Activated T-helper 2 cell treated with anti-CD3 and anti-CD28 coated beads, Interferon-gamma antibody, Interleukin-2, Interleukin-4, amounts not matched to agents 10 μg/mL and 5 μg/mL and 100 μg/mL, durations not matched to agents 14 hours and 24 hours and 36 hours (primary cell): ENCODE measurements at regions not wholly inside any gene's neighbourhood (a gene's known extent, or its start where the extent isn't known, plus 50 kb on each side); places are given as distances from the start of the nearest gene placed in this dataset.

Experiments used
- DNase-seq: peaks from one replicate; pipeline ENCODE4 v3.0.0; 2021; ENCODE audit warnings: low spot score
- H3K27ac Mint-ChIP-seq: one replicate; pipeline ENCODE4 v1.8.0; 2021; ENCODE audit warnings: mixed read lengths
- H3K27me3 Mint-ChIP-seq: one replicate; pipeline ENCODE4 v1.8.0; 2021; ENCODE audit warnings: low read depth, mixed read lengths
- H3K36me3 Mint-ChIP-seq: one replicate; pipeline ENCODE4 v1.8.0; 2021; ENCODE audit warnings: low read depth, mixed read lengths
- H3K4me1 Mint-ChIP-seq: one replicate; pipeline ENCODE4 v1.8.0; 2021; ENCODE audit warnings: low read depth, mixed read lengths
- H3K4me3 Mint-ChIP-seq: one replicate; pipeline ENCODE4 v1.8.0; 2021; ENCODE audit warnings: low read depth, mild to moderate bottlenecking, moderate library complexity, mixed read lengths
- H3K9me3 Mint-ChIP-seq: one replicate; pipeline ENCODE4 v1.8.0; 2021; ENCODE audit warnings: mixed read lengths
- intact Hi-C: fragments of 100-400 bp; cut with micrococcal nuclease; formaldehyde crosslinking; loops from one replicate; pipeline ENCODE4 v1.15.1; 2023

- H3K4me1 Mint-ChIP-seq: peaks cover 22% of the 10 kb centered on the region
- peaks cover 4% of the 10 kb centered on the region for H3K36me3 Mint-ChIP-seq
These were observed 156.0 kb upstream of the PLEKHG7 start for GRCh38 chr12:92546635-92547348.

GRCh38 chr12:92546259-92546634 lies 156.5 kb upstream of the PLEKHG7 start:
- no peak overlapping the region for H3K4me3 Mint-ChIP-seq
- peaks cover 3% of the 10 kb centered on the region for H3K9me3 Mint-ChIP-seq
- intact Hi-C loops: no loop called here
- H3K27ac Mint-ChIP-seq: no peak overlapping the region
- H3K36me3 Mint-ChIP-seq: peaks cover 7% of the 10 kb centered on the region
- DNase-seq: no peak
- no peaks in the 10 kb centered on the region for H3K27me3 Mint-ChIP-seq
- H3K4me1 Mint-ChIP-seq: peaks cover 26% of the 10 kb centered on the region

More at GRCh38 chr12:92546635-92547348, 156.0 kb upstream of the PLEKHG7 start:
- Mint-ChIP-seq H3K4me3 (no peak overlapping the region), H3K27me3 (no peaks in the 10 kb centered on the region), H3K27ac (no peak overlapping the region), H3K9me3 (peaks cover 3% of the 10 kb centered on the region)
- DNase-seq: no peak
- intact Hi-C loops: no loop called here

- H3K4me1 Mint-ChIP-seq: peaks cover 42% of the 10 kb centered on the region
- H3K36me3 Mint-ChIP-seq: peaks cover 12% of the 10 kb centered on the region
- H3K27ac Mint-ChIP-seq: no peak overlapping the region
- H3K9me3 Mint-ChIP-seq: peaks cover 5% of the 10 kb centered on the region
- no peak for DNase-seq
- intact Hi-C loops: no loop called here
- H3K27me3 Mint-ChIP-seq: no peaks in the 10 kb centered on the region
- no peak overlapping the region for H3K4me3 Mint-ChIP-seq
These were observed 158.5 kb upstream of the PLEKHG7 start for GRCh38 chr12:92544322-92544721.

- Mint-ChIP-seq H3K9me3 (peaks cover 5% of the 10 kb centered on the region), H3K27ac (no peak overlapping the region), H3K36me3 (peaks cover 12% of the 10 kb centered on the region), H3K27me3 (no peaks in the 10 kb centered on the region), H3K4me3 (no peak overlapping the region), H3K4me1 (peaks cover 47% of the 10 kb centered on the region)
- no peak for DNase-seq
- intact Hi-C loops: no loop called here
These were observed 158.9 kb upstream of the PLEKHG7 start for GRCh38 chr12:92543840-92544239.

GRCh38 chr12:92543359-92543758 lies 159.4 kb upstream of the PLEKHG7 start:
- DNase-seq: no peak
- no peak overlapping the region for H3K4me3 Mint-ChIP-seq

GRCh38 chr12:92541731-92542130 lies 161.1 kb upstream of the PLEKHG7 start:
- Mint-ChIP-seq H3K27ac (no peak overlapping the region), H3K27me3 (no peaks in the 10 kb centered on the region), H3K4me1 (peaks cover 57% of the 10 kb centered on the region), H3K9me3 (peaks cover 4% of the 10 kb centered on the region), H3K4me3 (no peak overlapping the region), H3K36me3 (peaks cover 12% of the 10 kb centered on the region)
- DNase-seq: no peak
- intact Hi-C loops: loop anchor here (2.0 kb wide), 1 partner anchor 53 kb away; no protein-coding TSS in a partner anchor

More at GRCh38 chr12:92543359-92543758, 159.4 kb upstream of the PLEKHG7 start:
- peaks cover 51% of the 10 kb centered on the region for H3K4me1 Mint-ChIP-seq
- intact Hi-C loops: no loop called here
- peaks cover 12% of the 10 kb centered on the region for H3K36me3 Mint-ChIP-seq
- no peaks in the 10 kb centered on the region for H3K27me3 Mint-ChIP-seq
- no peak overlapping the region for H3K27ac Mint-ChIP-seq
- H3K9me3 Mint-ChIP-seq: peaks cover 4% of the 10 kb centered on the region

- no peak overlapping the region for H3K4me3 Mint-ChIP-seq
- H3K9me3 Mint-ChIP-seq: peaks cover 4% of the 10 kb centered on the region
- no peaks in the 10 kb centered on the region for H3K27me3 Mint-ChIP-seq
- H3K36me3 Mint-ChIP-seq: peaks cover 15% of the 10 kb centered on the region
- H3K27ac Mint-ChIP-seq: peak overlapping the region; percentile 93
- no peak for DNase-seq
- intact Hi-C loops: loop anchor here (1.0 to 2.0 kb wide), 2 partner anchors 54 to 356 kb away; no protein-coding TSS in a partner anchor
- H3K4me1 Mint-ChIP-seq: peaks cover 59% of the 10 kb centered on the region
These were observed 161.9 kb upstream of the PLEKHG7 start for GRCh38 chr12:92540782-92541423.

GRCh38 chr12:92539976-92540781 lies 162.6 kb upstream of the PLEKHG7 start:
- Mint-ChIP-seq H3K27me3 (no peaks in the 10 kb centered on the region), H3K4me3 (peak overlapping the region; percentile 31), H3K27ac (peak overlapping the region; percentile 93), H3K4me1 (peaks cover 63% of the 10 kb centered on the region), H3K9me3 (peaks cover 4% of the 10 kb centered on the region), H3K36me3 (peaks cover 16% of the 10 kb centered on the region)
- DNase-seq: no peak
- intact Hi-C loops: loop anchor here (1.0 to 2.0 kb wide), 5 partner anchors 12 to 355 kb away; no protein-coding TSS in a partner anchor

- intact Hi-C loops: loop anchor here (1.0 to 2.0 kb wide), 3 partner anchors 13 to 68 kb away; no protein-coding TSS in a partner anchor
- H3K27me3 Mint-ChIP-seq: no peaks in the 10 kb centered on the region
- no peak overlapping the region for H3K4me3 Mint-ChIP-seq
- H3K36me3 Mint-ChIP-seq: peaks cover 16% of the 10 kb centered on the region
- peaks cover 60% of the 10 kb centered on the region for H3K4me1 Mint-ChIP-seq
- H3K27ac Mint-ChIP-seq: peak overlapping the region; percentile 93
- DNase-seq: no peak
- H3K9me3 Mint-ChIP-seq: peaks cover 4% of the 10 kb centered on the region
These were observed 163.6 kb upstream of the PLEKHG7 start for GRCh38 chr12:92539110-92539749.

GRCh38 chr12:92537290-92537960 lies 165.4 kb upstream of the PLEKHG7 start:
- intact Hi-C loops: no loop called here
- Mint-ChIP-seq H3K4me3 (no peak overlapping the region), H3K9me3 (peaks cover 4% of the 10 kb centered on the region), H3K27ac (peak overlapping the region; percentile 56), H3K27me3 (no peaks in the 10 kb centered on the region), H3K36me3 (peaks cover 16% of the 10 kb centered on the region), H3K4me1 (peaks cover 52% of the 10 kb centered on the region)
- DNase-seq: no peak

GRCh38 chr12:92535961-92536360 lies 166.8 kb upstream of the PLEKHG7 start:
- no peak overlapping the region for H3K4me3 Mint-ChIP-seq
- DNase-seq: no peak
- peaks cover 48% of the 10 kb centered on the region for H3K4me1 Mint-ChIP-seq
- H3K27ac Mint-ChIP-seq: no peak overlapping the region
- H3K36me3 Mint-ChIP-seq: peaks cover 9% of the 10 kb centered on the region
- H3K9me3 Mint-ChIP-seq: peaks cover 13% of the 10 kb centered on the region
- H3K27me3 Mint-ChIP-seq: no peaks in the 10 kb centered on the region
- intact Hi-C loops: no loop called here
